Activated CD8-positive, alpha-beta memory T cell treated with anti-CD3 and anti-CD28 coated beads, Interleukin-2, amount 50 U/mL, for 4 hours (primary cell): ENCODE measurements at regions not wholly inside any gene's neighbourhood (a gene's known extent, or its start where the extent isn't known, plus 50 kb on each side); places are given as distances from the start of the nearest gene placed in this dataset.
A peak's percentile ranks its signal among the peaks of the same experiment; 100 is the strongest.

Experiments
- DNase-seq: peaks from one replicate; pipeline ENCODE4 v3.0.0-alpha.2; 2020

- no peak for DNase-seq
Observed at GRCh38 chr15:35736150-35736549, 190.2 kb upstream of the DPH6 start.

GRCh38 chr15:35737441-35737840 lies 191.5 kb upstream of the DPH6 start:
- DNase-seq = no peak

DNA sequence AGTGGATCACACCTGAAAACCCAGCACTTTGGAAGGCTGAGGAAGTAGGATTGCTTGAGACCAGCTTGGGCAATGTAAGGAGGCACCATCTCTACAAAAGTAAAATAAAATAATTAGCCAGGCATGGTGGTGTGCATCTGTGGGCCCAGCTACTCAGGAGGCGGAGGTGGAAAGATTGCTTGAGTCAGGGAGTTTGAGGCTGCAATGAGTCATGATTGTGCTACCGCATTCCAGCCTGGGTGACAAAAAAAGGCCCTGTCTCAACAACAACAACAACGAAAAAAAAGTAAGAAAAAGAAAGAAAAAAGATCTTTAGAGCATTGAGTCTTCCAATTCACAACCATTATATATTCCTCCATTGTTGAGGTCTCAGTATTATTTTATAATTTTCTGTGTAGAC lies 192.4 kb upstream of the DPH6 start:
- no peak for DNase-seq

DNA sequence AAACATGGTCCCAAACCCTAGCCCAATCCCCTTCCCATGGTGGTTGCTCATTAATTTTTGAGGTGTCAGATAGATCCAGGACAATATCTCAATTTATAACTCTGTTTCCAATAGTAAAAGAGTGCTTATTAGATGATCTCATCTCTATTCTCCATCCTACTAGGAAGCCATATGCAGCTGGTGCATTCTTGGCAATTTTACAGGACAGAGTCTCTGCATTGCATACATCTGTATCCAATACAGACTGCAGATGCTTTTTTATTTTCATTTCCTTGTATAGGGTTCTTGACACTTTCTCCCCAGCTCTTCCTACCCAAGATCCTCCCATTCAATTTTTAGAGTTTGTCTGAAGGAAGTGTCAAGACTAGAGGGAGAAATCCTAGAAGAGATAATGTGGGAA lies 194.8 kb upstream of the DPH6 start:
- no peak for DNase-seq

DNA sequence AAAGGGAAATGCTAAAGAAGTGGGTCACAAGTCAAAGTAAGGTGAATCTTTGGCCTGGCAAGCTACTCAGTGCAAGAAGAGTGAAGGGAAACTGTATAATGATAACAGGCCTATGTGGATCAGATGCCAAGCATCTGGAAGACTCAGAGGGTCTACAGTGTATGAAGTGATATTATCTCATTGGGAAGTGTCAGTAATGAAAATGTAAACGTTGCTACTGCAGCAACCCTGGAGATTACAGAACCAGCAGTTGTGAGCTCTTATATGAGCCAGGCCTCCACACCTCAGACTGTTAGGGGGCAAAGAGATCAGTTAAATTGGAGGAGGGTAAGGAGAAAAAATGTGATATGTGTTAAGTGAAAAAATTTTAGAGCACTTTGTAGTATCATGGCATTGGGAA lies 195.4 kb upstream of the DPH6 start:
- no peak for DNase-seq

- no peak for DNase-seq
Observed at GRCh38 chr15:35741881-35742280, 195.9 kb upstream of the DPH6 start.

DNA sequence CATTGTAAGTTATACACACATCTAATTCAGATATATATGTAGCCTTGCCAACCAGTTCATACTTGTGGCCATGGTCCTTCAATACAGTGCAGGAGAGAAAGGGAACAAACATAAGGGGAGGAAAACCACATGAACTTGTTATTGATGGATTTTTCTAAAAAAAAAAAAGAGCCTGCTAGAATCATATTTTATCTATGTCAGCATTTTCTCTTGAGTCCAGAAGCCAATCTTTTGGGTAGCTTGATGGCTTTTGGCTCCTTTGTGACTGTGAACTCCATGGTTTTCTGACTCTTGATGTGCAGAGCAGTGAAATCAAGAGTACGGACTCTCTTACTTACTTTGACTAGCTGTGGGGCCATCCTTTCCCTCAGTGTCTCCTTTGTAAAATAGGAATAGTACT lies 197.4 kb upstream of the DPH6 start:
- no peak for DNase-seq

DNA sequence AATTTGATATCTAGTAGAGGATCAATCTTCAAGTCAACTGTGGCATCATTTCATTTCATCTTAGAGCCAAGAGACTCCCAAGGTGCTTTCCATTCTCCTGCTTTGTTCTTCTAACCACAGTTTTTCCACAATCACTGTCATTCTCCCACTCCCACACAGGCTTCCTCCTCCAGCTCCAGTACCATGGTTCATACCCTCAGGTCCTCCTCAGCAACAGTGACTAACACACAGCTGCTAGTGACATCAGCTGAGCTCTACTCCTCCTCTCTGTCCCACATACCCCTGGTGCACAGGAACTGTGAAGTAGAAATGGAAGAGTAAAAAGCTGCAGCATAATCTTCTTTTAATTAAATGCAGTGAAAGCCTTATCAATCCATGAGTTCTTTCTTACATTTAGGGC lies 200.2 kb upstream of the DPH6 start:
- DNase-seq = no peak

DNA sequence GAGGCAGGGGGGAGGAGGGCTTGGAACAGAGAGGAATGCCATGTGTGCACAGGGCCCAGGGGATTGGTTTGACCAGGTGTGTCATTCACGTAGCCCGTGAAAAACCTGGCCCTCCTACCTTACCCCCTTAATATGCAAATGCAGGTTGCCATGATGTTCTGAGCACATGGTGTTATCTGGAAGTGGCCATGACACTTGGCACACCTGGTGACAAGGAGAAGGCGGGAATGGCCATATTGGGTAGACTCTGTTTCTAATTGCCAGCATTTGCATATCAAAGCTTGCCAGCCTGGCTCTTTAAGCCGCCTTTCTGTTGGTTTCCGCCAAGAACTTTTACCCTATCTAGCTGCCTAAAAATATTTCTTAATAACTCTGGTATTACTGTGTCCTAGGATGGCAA lies 202.1 kb upstream of the DPH6 start:
- no peak for DNase-seq

GRCh38 chr15:35750051-35750450 lies 204.1 kb upstream of the DPH6 start:
- DNase-seq = no peak

- DNase-seq = peak; percentile 29
Observed at GRCh38 chr15:35751413-35752133, 205.6 kb upstream of the DPH6 start.

DNA sequence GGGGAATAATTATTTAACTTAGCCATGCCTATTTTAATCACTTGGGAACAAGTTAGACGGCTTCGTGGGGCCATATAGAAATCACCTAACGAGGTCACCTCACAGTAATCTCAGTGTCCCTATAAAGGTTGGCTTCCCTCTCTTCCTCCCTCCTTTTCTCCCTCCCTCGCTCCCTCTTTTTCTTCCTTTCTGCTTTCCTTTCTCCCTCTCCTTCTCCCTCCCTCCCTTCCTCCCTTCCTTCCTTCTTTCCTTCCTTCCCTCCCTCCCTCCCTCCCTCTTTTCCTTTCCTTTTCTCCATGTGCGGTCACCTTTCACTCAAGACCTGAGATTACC lies 206.1 kb upstream of the DPH6 start:
- no peak for DNase-seq

DNA sequence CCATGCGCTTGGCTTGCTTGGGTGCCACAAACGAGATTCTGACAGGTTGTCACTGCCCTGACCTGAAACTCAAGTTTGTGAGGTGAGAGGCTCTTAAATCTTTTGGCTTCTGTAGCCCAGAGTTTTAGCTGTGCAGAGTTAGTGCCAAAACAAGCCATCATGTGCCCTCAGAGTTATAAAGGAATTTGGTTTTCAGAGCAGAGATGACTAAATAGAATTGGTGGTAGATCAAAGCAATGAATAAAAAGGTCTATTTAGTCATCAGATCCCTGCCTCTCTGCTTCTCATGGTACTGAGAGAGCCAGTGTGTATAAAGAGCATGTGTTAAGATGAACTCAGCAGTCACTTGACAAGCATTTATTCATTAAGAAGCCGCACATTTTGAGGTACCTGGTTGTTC lies 207.5 kb upstream of the DPH6 start:
- DNase-seq = no peak

DNA sequence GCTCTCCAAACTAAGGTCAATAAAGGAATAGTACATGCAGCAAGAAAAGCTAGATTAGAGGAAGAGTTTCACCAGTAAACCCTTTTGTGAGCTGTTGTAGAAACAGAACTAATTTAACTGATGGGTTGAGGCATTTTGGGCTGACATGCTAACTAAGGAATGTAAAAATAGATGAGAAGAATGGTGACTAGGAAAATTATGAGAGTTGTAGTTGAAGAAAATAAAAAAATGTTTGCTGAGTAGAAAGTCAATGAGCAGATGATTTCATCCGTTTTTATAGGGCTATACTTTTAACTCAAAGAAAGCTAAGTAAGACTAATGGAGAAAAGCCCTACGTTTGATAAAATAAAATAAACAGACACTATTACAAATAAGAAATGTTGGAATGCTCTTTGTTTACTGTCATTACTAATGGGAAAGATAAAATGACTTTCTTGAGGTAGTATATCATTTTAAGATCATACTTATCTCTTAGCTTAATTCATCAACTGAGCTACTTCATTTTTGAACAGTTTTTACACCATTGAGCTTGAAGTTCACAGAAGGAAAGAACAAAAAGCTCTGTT lies 209.4 kb upstream of the DPH6 start:
- DNase-seq = no peak

GRCh38 chr15:35756623-35757022 lies 210.7 kb upstream of the DPH6 start:
- no peak for DNase-seq

DNA sequence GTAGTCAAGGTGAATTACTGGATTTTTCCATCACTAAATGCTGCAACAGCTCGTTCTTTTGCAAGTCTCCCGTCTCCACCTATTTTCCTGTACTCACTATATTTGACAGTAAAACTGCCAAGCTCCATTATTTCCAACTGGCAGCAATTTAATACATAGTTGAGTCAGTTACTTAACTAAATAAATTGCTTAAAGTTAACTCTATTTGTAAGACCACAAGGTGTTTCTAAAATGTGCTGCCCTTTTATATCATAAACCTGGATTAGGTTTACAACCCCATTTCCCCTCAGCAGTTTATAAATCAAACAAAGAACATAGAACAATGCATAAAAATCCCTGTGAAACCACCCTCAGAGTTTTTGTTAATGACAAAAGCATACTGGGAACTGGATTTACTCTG lies 211.4 kb upstream of the DPH6 start:
- DNase-seq = no peak

DNA sequence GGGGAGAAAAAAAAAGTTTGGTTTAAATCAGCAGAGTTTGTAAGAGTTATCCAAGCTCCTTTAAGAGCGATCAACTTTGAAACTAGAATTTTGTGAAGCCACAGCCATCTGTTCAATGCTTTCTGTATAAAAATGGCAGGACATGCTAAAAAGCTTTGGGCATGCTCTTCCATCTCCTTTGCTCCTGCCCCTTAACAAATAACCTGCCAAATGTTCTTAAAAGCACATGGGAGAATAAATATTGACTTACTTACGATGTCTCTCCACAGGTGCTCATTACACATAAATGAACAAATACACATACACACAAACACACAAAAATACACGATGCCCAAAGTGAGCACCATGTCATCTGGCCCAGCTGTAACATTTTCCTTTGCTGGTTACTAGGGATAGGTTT lies 211.8 kb upstream of the DPH6 start:
- DNase-seq = no peak

GRCh38 chr15:35764661-35765519 lies 218.9 kb upstream of the DPH6 start:
- DNase-seq = no peak

DNA sequence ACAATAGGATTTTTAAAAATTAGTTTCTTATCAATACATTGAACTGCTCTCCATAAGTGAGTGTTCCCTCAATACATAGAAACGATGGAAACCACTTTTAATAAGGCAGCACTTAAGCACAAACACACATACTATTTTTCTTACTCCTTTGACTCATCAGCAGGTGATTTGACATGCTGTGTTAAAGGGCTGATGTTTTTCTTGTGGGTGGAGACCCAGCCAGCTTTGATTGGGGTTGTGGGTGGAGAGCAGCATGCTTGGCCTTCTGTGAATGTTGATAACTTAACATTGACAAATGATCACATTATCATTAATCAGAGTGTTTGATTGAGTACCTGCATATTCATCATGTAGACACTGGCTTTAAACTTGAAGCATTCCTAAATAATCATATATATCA lies 223.0 kb upstream of the DPH6 start:
- no peak for DNase-seq

DNA sequence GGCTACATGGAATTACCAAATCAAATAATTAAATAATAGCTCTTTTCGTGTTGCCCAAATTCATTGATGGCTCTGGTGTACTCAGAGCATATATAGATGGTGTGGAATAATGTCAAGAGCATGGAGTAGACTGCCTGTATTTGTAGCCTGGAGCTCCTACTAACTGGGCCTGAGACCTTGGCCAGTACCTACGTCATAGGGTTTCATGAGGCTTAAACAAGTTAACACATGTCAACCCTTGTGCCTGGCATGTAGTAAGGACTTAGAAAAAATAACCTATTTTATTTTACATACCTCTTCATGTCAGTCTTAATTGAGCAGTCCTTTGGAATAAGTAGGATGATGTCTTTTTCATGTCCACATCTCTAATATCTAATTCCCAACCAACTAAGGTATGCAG lies 223.7 kb upstream of the DPH6 start:
- DNase-seq = no peak

DNA sequence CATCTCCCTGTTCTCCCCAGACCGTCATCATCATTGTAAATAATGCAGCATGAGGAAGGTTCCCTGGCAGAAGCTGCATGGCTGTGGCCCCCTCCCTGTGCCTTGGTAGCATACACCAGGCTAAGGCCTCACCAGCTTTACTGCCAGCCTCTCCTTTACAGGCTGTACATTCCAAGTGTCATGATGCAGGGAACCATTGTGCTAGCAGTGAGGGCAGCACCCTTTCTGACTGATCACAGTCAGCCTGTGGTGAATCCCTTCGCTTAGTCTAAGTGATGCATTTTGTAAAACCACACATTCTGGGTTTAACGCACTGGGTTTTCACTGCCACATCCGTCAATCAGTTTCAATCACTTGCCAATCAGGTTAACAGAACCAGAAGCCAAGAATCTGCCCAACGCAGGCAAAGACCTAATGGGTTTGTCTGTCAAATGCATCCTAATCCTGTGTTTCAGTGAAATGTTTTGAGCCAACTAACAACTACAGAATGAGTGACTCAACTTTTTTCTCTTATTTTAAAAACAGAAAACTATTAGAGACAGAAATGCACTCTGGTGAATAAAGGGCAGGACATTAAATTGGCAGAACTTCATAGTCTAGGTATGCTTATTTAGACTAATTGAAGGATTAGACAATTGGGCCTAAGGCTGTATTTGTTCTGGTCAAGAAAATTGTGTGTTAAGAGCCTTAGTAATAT lies 225.9 kb upstream of the DPH6 start:
- DNase-seq = no peak

GRCh38 chr15:35774653-35775052 lies 228.7 kb upstream of the DPH6 start:
- no peak for DNase-seq

- no peak for DNase-seq
Observed at GRCh38 chr15:35775471-35775870, 229.5 kb upstream of the DPH6 start.

DNA sequence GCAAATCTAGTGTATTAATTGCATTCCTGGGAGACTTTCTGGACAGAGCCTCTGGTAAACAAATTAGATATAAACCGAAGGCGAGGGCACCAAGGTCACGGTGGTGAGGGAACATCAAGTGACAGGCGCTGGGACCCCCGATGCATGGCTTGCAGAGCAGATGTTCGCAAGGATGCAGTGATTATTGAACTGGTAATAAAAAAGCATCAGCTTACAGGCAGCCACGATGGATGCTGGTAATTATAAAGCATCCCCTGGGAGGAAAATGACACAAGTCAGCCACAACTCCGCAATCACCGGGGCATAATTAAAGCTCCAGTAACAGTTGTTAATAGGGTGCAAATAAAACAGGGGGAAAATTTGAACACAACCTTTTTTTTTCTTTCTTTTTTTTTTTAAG lies 231.1 kb upstream of the DPH6 start:
- no peak for DNase-seq
